Effector memory CD8-positive, alpha-beta T cell (primary cell): ENCODE measurements at regions not wholly inside any gene's neighbourhood (a gene's known extent, or its start where the extent isn't known, plus 50 kb on each side); places are given as distances from the start of the nearest gene placed in this dataset.
"Not testable (repeated sequence)": the region's sequence is repeated elsewhere in the genome, so short reads cannot be mapped to it uniquely, and the experiment has no call there.

Experiments used
- ATAC-seq: fragments of 150-1000 bp; cut with Tn5 transposase; replicated peaks from 2 replicates; pipeline ENCODE4 v1.10.0; 2021; ENCODE audit warnings: mild to moderate bottlenecking, moderate library complexity
- DNase-seq, 3 experiments: peaks; one replicate each; pipeline ENCODE4 v3.0.0; 2021
- H3K27ac Mint-ChIP-seq, 2 donors: one replicate each; pipeline ENCODE4 v1.8.0; 2022; ENCODE audit warnings: mild to moderate bottlenecking in 2 of 2, mixed read lengths in 2 of 2, moderate library complexity in 2 of 2
- H3K27me3 Mint-ChIP-seq, 2 donors: one replicate each; pipeline ENCODE4 v1.8.0; 2022; ENCODE audit warnings: mixed read lengths in 2 of 2
- H3K36me3 Mint-ChIP-seq: one replicate; pipeline ENCODE4 v1.8.0; 2022; ENCODE audit warnings: mild to moderate bottlenecking, moderate library complexity, mixed read lengths; ENCODE audit not compliant: insufficient read depth
- H3K4me1 Mint-ChIP-seq, 2 donors: one replicate each; pipeline ENCODE4 v1.8.0; 2022; ENCODE audit warnings: low read depth in 2 of 2, mixed read lengths in 2 of 2
- H3K4me3 Mint-ChIP-seq, 2 donors: one replicate each; pipeline ENCODE4 v1.8.0; 2022; ENCODE audit warnings: mild to moderate bottlenecking in 2 of 2, mixed read lengths in 2 of 2, moderate library complexity in 2 of 2
- H3K9me3 Mint-ChIP-seq, 2 donors: one replicate each; pipeline ENCODE4 v1.8.0; 2022; ENCODE audit warnings: mixed read lengths in 2 of 2

- not testable (repeated sequence) for H3K4me3 Mint-ChIP-seq, H3K9me3 Mint-ChIP-seq, H3K27me3 Mint-ChIP-seq, DNase-seq, H3K4me1 Mint-ChIP-seq, H3K36me3 Mint-ChIP-seq, ATAC-seq, H3K27ac Mint-ChIP-seq
Observed at GRCh38 chr7:119950390-119951041, 322.5 kb upstream of the KCND2 start.

GRCh38 chr7:119951614-119952013 is 321.4 kb upstream of the KCND2 start:
- not testable (repeated sequence) for H3K9me3 Mint-ChIP-seq, H3K36me3 Mint-ChIP-seq, ATAC-seq, DNase-seq, H3K4me3 Mint-ChIP-seq, H3K4me1 Mint-ChIP-seq, H3K27me3 Mint-ChIP-seq, H3K27ac Mint-ChIP-seq

GRCh38 chr7:119957335-119957734 is 315.6 kb upstream of the KCND2 start:
- Mint-ChIP-seq H3K27ac (no peak overlapping the region), H3K4me3 (no peak overlapping the region)

GRCh38 chr7:119959811-119960210 is 313.2 kb upstream of the KCND2 start:
- ATAC-seq: no peak
- peaks cover 3% of the 10 kb centered on the region for H3K36me3 Mint-ChIP-seq

More at GRCh38 chr7:119957335-119957734, 315.6 kb upstream of the KCND2 start:
- Mint-ChIP-seq H3K9me3 (no peaks in the 10 kb centered on the region), H3K27me3 (no peaks in the 10 kb centered on the region), H3K4me1 (no peaks in the 10 kb centered on the region), H3K36me3 (peaks cover 3% of the 10 kb centered on the region)
- ATAC-seq: no peak
- no peak for DNase-seq

GRCh38 chr7:119963654-119964053 is 309.3 kb upstream of the KCND2 start:
- Mint-ChIP-seq H3K4me3 (no peak overlapping the region), H3K36me3 (peaks cover 2% of the 10 kb centered on the region), H3K4me1 (no peaks in the 10 kb centered on the region), H3K27me3 (no peaks in the 10 kb centered on the region), H3K27ac (no peak overlapping the region), H3K9me3 (no peaks in the 10 kb centered on the region)
- ATAC-seq (no peak), DNase-seq (no peak)

More at GRCh38 chr7:119959811-119960210, 313.2 kb upstream of the KCND2 start:
- Mint-ChIP-seq H3K27ac (no peak overlapping the region), H3K4me1 (no peaks in the 10 kb centered on the region), H3K4me3 (no peak overlapping the region), H3K9me3 (no peaks in the 10 kb centered on the region), H3K27me3 (no peaks in the 10 kb centered on the region)
- no peak for DNase-seq

- ATAC-seq: no peak
- DNase-seq: no peak
- no peaks in the 10 kb centered on the region for H3K36me3 Mint-ChIP-seq
- no peak overlapping the region for H3K27ac Mint-ChIP-seq
- H3K9me3 Mint-ChIP-seq: no peaks in the 10 kb centered on the region
- no peaks in the 10 kb centered on the region for H3K27me3 Mint-ChIP-seq
- no peak overlapping the region for H3K4me3 Mint-ChIP-seq
- no peaks in the 10 kb centered on the region for H3K4me1 Mint-ChIP-seq
Observed at GRCh38 chr7:119964065-119964464, 308.9 kb upstream of the KCND2 start.

- Mint-ChIP-seq H3K4me1 (no peaks in the 10 kb centered on the region), H3K9me3 (no peaks in the 10 kb centered on the region), H3K4me3 (no peak overlapping the region), H3K36me3 (no peaks in the 10 kb centered on the region), H3K27ac (no peak overlapping the region), H3K27me3 (no peaks in the 10 kb centered on the region)
- ATAC-seq (no peak), DNase-seq (no peak)
Observed at GRCh38 chr7:119964788-119965542, 308.0 kb upstream of the KCND2 start.

- H3K27ac Mint-ChIP-seq: no peak overlapping the region
- no peak for ATAC-seq
- no peaks in the 10 kb centered on the region for H3K36me3 Mint-ChIP-seq
- DNase-seq: no peak
- H3K4me1 Mint-ChIP-seq: no peaks in the 10 kb centered on the region
- H3K9me3 Mint-ChIP-seq: no peaks in the 10 kb centered on the region
- no peaks in the 10 kb centered on the region for H3K27me3 Mint-ChIP-seq
- H3K4me3 Mint-ChIP-seq: no peak overlapping the region
Observed at GRCh38 chr7:119967221-119967620, 305.8 kb upstream of the KCND2 start.

- not testable (repeated sequence) for DNase-seq, H3K27ac Mint-ChIP-seq, H3K36me3 Mint-ChIP-seq, H3K27me3 Mint-ChIP-seq, H3K4me1 Mint-ChIP-seq, ATAC-seq, H3K9me3 Mint-ChIP-seq, H3K4me3 Mint-ChIP-seq
Observed at GRCh38 chr7:119968411-119968810, 304.6 kb upstream of the KCND2 start.

GRCh38 chr7:119969054-119969453 is 303.9 kb upstream of the KCND2 start:
- peaks cover 0 to 7% of the 10 kb centered on the region in 2 donors for H3K9me3 Mint-ChIP-seq
- H3K4me1 Mint-ChIP-seq: no peaks in the 10 kb centered on the region
- H3K4me3 Mint-ChIP-seq: no peak overlapping the region
- H3K27me3 Mint-ChIP-seq: no peaks in the 10 kb centered on the region
- DNase-seq (no peak), ATAC-seq (no peak)
- H3K36me3 Mint-ChIP-seq: no peaks in the 10 kb centered on the region
- H3K27ac Mint-ChIP-seq: no peak overlapping the region

- Mint-ChIP-seq H3K27me3 (no peaks in the 10 kb centered on the region), H3K4me3 (no peak overlapping the region), H3K9me3 (peaks cover 0 to 7% of the 10 kb centered on the region in 2 donors), H3K36me3 (no peaks in the 10 kb centered on the region), H3K4me1 (no peaks in the 10 kb centered on the region), H3K27ac (no peak overlapping the region)
- no peak for ATAC-seq
- no peak for DNase-seq
Observed at GRCh38 chr7:119969763-119970162, 303.2 kb upstream of the KCND2 start.

- Mint-ChIP-seq H3K27me3 (no peaks in the 10 kb centered on the region), H3K9me3 (peaks cover 2 to 7% of the 10 kb centered on the region in 2 donors), H3K36me3 (no peaks in the 10 kb centered on the region), H3K4me3 (no peak overlapping the region), H3K27ac (no peak overlapping the region), H3K4me1 (no peaks in the 10 kb centered on the region)
- ATAC-seq (no peak), DNase-seq (no peak)
Observed at GRCh38 chr7:119974972-119975371, 298.0 kb upstream of the KCND2 start.

GRCh38 chr7:119982884-119983283 is 290.1 kb upstream of the KCND2 start:
- Mint-ChIP-seq H3K27me3 (no peaks in the 10 kb centered on the region), H3K36me3 (no peaks in the 10 kb centered on the region), H3K9me3 (peaks cover 12 to 30% of the 10 kb centered on the region in 2 donors), H3K4me1 (no peaks in the 10 kb centered on the region), H3K4me3 (no peak overlapping the region), H3K27ac (no peak overlapping the region)
- ATAC-seq: no peak
- no peak for DNase-seq

GRCh38 chr7:119983468-119983867 is 289.5 kb upstream of the KCND2 start:
- H3K27ac Mint-ChIP-seq: no peak overlapping the region
- no peak for DNase-seq
- no peaks in the 10 kb centered on the region for H3K4me1 Mint-ChIP-seq
- H3K27me3 Mint-ChIP-seq: no peaks in the 10 kb centered on the region
- ATAC-seq: no peak
- H3K36me3 Mint-ChIP-seq: no peaks in the 10 kb centered on the region
- H3K4me3 Mint-ChIP-seq: no peak overlapping the region
- H3K9me3 Mint-ChIP-seq: peaks cover 12 to 31% of the 10 kb centered on the region in 2 donors
